H9 (cell line): ENCODE measurements at regions not wholly inside any gene's neighbourhood (a gene's known extent, or its start where the extent isn't known, plus 50 kb on each side); places are given as distances from the start of the nearest gene placed in this dataset.

Experiments
- DNase-seq: peaks from one replicate; pipeline ENCODE4 v3.0.0-alpha.2; 2017
- H2AFZ ChIP-seq: one replicate; pipeline ENCODE4 v1.6.1; 2013; ENCODE audit warnings: mild to moderate bottlenecking, low read length, control low read depth, moderate library complexity
- H2AK5ac ChIP-seq: 2 replicates; pipeline ENCODE4 v1.6.1; 2013; ENCODE audit warnings: low read length, control low read depth, mixed read lengths; ENCODE audit not compliant: insufficient read length
- H2BK120ac ChIP-seq: one replicate; pipeline ENCODE4 v1.6.1; 2013; ENCODE audit warnings: low read depth, mild to moderate bottlenecking, low read length, control low read depth, inconsistent platforms; ENCODE audit not compliant: poor library complexity, severe bottlenecking
- H2BK12ac ChIP-seq: 2 replicates; pipeline ENCODE4 v1.6.1; 2013; ENCODE audit warnings: low read length, control low read depth, mixed read lengths, low read depth; ENCODE audit not compliant: insufficient read length
- H2BK15ac ChIP-seq: 2 replicates; pipeline ENCODE4 v1.6.1; 2013; ENCODE audit warnings: low read depth, low read length, control low read depth
- H2BK20ac ChIP-seq: one replicate; pipeline ENCODE4 v1.6.1; 2013; ENCODE audit warnings: low read depth, mild to moderate bottlenecking, low read length, control low read depth, inconsistent platforms; ENCODE audit not compliant: poor library complexity, severe bottlenecking
- H2BK5ac ChIP-seq: 2 replicates; pipeline ENCODE4 v1.6.1; 2013; ENCODE audit warnings: low read length, control low read depth, mixed read lengths; ENCODE audit not compliant: insufficient read length
- H3K14ac ChIP-seq: 2 replicates; pipeline ENCODE4 v1.6.1; 2013; ENCODE audit warnings: low read length, control low read depth; ENCODE audit not compliant: insufficient read depth
- H3K18ac ChIP-seq: 2 replicates; pipeline ENCODE4 v1.6.1; 2013; ENCODE audit warnings: low read depth, mild to moderate bottlenecking, mixed read lengths, low read length, control low read depth; ENCODE audit not compliant: insufficient read length
- H3K23ac ChIP-seq: 2 replicates; pipeline ENCODE4 v1.6.1; 2013; ENCODE audit warnings: low read length, control low read depth, mixed read lengths, low read depth; ENCODE audit not compliant: insufficient read length
- H3K23me2 ChIP-seq: 2 replicates; pipeline ENCODE4 v1.6.1; 2013; ENCODE audit warnings: low read depth, mild to moderate bottlenecking, mixed read lengths, low read length, control low read depth; ENCODE audit not compliant: insufficient read length, poor library complexity, severe bottlenecking
- H3K27ac ChIP-seq: 2 replicates; pipeline ENCODE4 v1.5.1; 2013; ENCODE audit warnings: low read length, control low read depth, mixed read lengths, low read depth; ENCODE audit not compliant: insufficient read length
- H3K27me3 ChIP-seq: 2 replicates; pipeline ENCODE4 v1.6.1; 2013; ENCODE audit warnings: low read length, control low read depth, inconsistent platforms; ENCODE audit not compliant: insufficient read depth
- H3K4ac ChIP-seq: 2 replicates; pipeline ENCODE4 v1.6.1; 2013; ENCODE audit warnings: low read depth, mild to moderate bottlenecking, control low read depth, inconsistent platforms, low read length, moderate library complexity
- H3K4me1 ChIP-seq: 2 replicates; pipeline ENCODE4 v1.6.1; 2013; ENCODE audit warnings: low read length, control low read depth, inconsistent platforms; ENCODE audit not compliant: insufficient read depth
- H3K4me2 ChIP-seq: 2 replicates; pipeline ENCODE4 v1.6.1; 2013; ENCODE audit warnings: low read length, control low read depth, mixed read lengths; ENCODE audit not compliant: insufficient read length, insufficient read depth
- H3K56ac ChIP-seq: 2 replicates; pipeline ENCODE4 v1.6.1; 2013; ENCODE audit warnings: low read depth, mild to moderate bottlenecking, mixed read lengths, low read length, control low read depth; ENCODE audit not compliant: insufficient read length
- H3K79me1 ChIP-seq: 2 replicates; pipeline ENCODE4 v1.6.1; 2013; ENCODE audit warnings: low read depth, mild to moderate bottlenecking, moderate library complexity, low read length, control low read depth, inconsistent platforms; ENCODE audit not compliant: insufficient read depth, poor library complexity, severe bottlenecking
- H3K79me2 ChIP-seq: 2 replicates; pipeline ENCODE4 v1.6.1; 2013; ENCODE audit warnings: low read length, control low read depth, inconsistent platforms; ENCODE audit not compliant: insufficient read depth
- H3K9ac ChIP-seq: 2 replicates; pipeline ENCODE4 v1.6.1; 2013; ENCODE audit warnings: low read length, control low read depth, mixed read lengths; ENCODE audit not compliant: insufficient read length; ENCODE audit errors: extremely low read depth
- H3K9me3 ChIP-seq: one replicate; pipeline ENCODE4 v1.6.1; 2013; ENCODE audit warnings: low read depth, low read length, inconsistent platforms; ENCODE audit not compliant: control insufficient read depth
- H3T11ph ChIP-seq: one replicate; pipeline ENCODE4 v1.6.1; 2013; ENCODE audit warnings: mild to moderate bottlenecking, low read length, control low read depth, inconsistent platforms
- H4K20me1 ChIP-seq: one replicate; pipeline ENCODE4 v1.6.1; 2013; ENCODE audit not compliant: control insufficient read depth, insufficient read length, insufficient read depth
- H4K5ac ChIP-seq: 2 replicates; pipeline ENCODE4 v1.6.1; 2013; ENCODE audit warnings: low read depth, mild to moderate bottlenecking, mixed read lengths, low read length, control low read depth; ENCODE audit not compliant: insufficient read length
- H4K8ac ChIP-seq: replicated peaks from 2 replicates; pipeline ENCODE4 v1.6.1; 2013; ENCODE audit warnings: low read length, control low read depth, mixed read lengths, low read depth; ENCODE audit not compliant: insufficient read length
- H4K91ac ChIP-seq: 2 replicates; pipeline ENCODE4 v1.6.1; 2013; ENCODE audit warnings: low read depth, mild to moderate bottlenecking, moderate library complexity, mixed read lengths, low read length, control low read depth; ENCODE audit not compliant: insufficient read length
- H3K27ac Mint-ChIP-seq, 3 experiments: 2 replicates in 2 of 3; 3 replicates in 1 of 3; pipeline ENCODE4 v1.8.0; 2020 to 2021; ENCODE audit warnings: mixed read lengths in 3 of 3, mild to moderate bottlenecking in 1 of 3, moderate library complexity in 1 of 3
- H3K27me3 Mint-ChIP-seq: 2 replicates; pipeline ENCODE4 v1.8.0; 2021; ENCODE audit warnings: low read depth, mild to moderate bottlenecking, moderate library complexity, mixed read lengths
- H3K36me3 Mint-ChIP-seq, 3 experiments: 2 replicates in 2 of 3; 3 replicates in 1 of 3; pipeline ENCODE4 v1.8.0; 2020 to 2021; ENCODE audit warnings: low read depth in 3 of 3, mixed read lengths in 3 of 3; ENCODE audit not compliant: insufficient read depth in 1 of 3
- H3K4me1 Mint-ChIP-seq, 2 experiments: 2 replicates each; pipeline ENCODE4 v1.8.0; 2020; ENCODE audit warnings: mixed read lengths in 2 of 2
- H3K4me3 Mint-ChIP-seq, 2 experiments: 2 replicates in 1 of 2; 3 replicates in 1 of 2; pipeline ENCODE4 v1.8.0; 2020 to 2021; ENCODE audit warnings: mild to moderate bottlenecking in 2 of 2, mixed read lengths in 2 of 2, moderate library complexity in 1 of 2
- H3K9me3 Mint-ChIP-seq, 2 experiments: 2 replicates in 1 of 2; 3 replicates in 1 of 2; pipeline ENCODE4 v1.8.0; 2020; ENCODE audit warnings: mild to moderate bottlenecking in 2 of 2, mixed read lengths in 2 of 2, moderate library complexity in 1 of 2
- WGBS: extraction: QIAGEN DNeasy Blood & Tissue Kit; methylation state at CpG from one replicate; pipeline ENCODE4 v1.1.7; 2013; ENCODE audit warnings: missing lambda C conversion rate, low lambda C conversion rate, mixed read lengths; ENCODE audit not compliant: insufficient read length; ENCODE audit errors: extremely low coverage; 5-methylcytosine and 5-hydroxymethylcytosine counted together
- TF ChIP-seq, protein P1 (sequence below): fragments of 200-600 bp; sonication (generic); conservative IDR thresholded peaks from 3 replicates; pipeline ENCODE4 v1.8.0; 2021; ENCODE audit warnings: antibody characterized with exemption, mild to moderate bottlenecking

DNA sequence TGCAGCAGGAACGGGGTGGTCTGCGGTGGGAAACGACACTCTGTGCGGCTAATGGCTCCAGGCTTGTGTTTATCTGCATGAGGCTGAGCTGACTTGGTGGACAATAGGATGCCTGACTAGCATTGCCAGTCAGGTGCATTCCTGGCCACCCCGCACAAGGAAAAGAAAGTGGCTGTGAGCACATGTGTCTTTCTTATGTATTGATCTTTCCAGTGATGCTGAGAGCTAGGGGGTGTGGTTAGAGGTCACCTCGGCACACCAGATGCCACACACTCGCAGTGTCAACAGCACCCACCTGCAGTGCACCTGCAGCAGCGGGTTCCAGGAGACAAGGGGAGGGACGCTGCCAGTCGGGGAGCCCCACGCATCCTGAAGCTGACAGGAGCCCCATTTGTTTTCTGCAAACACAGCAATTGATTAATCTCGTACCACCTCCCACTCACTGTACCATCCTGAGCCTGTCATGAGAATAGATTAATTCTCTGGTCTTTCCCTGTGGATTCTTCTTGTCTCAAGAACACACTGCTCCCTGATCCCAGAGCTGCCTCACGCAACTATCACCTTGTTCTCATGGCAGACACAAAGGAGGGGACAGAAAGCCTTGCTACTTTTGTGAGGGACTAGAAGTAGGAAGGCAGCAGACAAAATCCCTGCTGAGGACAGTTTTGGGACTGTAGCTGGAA, 251.7 kb upstream of the WWC1 start:
- Mint-ChIP-seq H3K27me3 (peaks cover 2% of the 10 kb centered on the region; the same call in 1 of the 2 replicates), H3K4me3 (no peak overlapping the region), H3K27ac (no peak overlapping the region), H3K36me3 (no peaks in the 10 kb centered on the region), H3K4me1 (peaks cover 20 to 22% of the 10 kb centered on the region in 2 experiments), H3K9me3 (no peaks in the 10 kb centered on the region)
- Histone ChIP-seq H4K8ac (no peak overlapping the region), H2BK120ac (no peak overlapping the region), H3K27ac (no peak overlapping the region), H4K20me1 (no peaks in the 10 kb centered on the region), H3K23ac (no peak overlapping the region), H3K4ac (no peak overlapping the region), H3K79me1 (no peaks in the 10 kb centered on the region), H3K4me1 (no peaks in the 10 kb centered on the region), H2BK5ac (no peak overlapping the region), H4K5ac (no peak overlapping the region), H2BK12ac (no peak overlapping the region), H4K91ac (no peak overlapping the region), H3K27me3 (no peaks in the 10 kb centered on the region), H3K9ac (no peak overlapping the region), H2AK5ac (no peak overlapping the region), H2BK15ac (no peak overlapping the region), H3K4me2 (no peak overlapping the region), H2BK20ac (no peak overlapping the region), H3K18ac (no peak overlapping the region), H3K9me3 (no peaks in the 10 kb centered on the region), H3K14ac (no peak overlapping the region; the same call in 1 of the 2 replicates), H3T11ph (no peak overlapping the region), H3K23me2 (no peaks in the 10 kb centered on the region), H3K56ac (no peak overlapping the region), H2AFZ (no peak overlapping the region), H3K79me2 (no peaks in the 10 kb centered on the region)
- no CpG with 5 or more reads among the region's 13 CpGs for WGBS
- no peak for DNase-seq
- TF ChIP-seq, protein P1, sequence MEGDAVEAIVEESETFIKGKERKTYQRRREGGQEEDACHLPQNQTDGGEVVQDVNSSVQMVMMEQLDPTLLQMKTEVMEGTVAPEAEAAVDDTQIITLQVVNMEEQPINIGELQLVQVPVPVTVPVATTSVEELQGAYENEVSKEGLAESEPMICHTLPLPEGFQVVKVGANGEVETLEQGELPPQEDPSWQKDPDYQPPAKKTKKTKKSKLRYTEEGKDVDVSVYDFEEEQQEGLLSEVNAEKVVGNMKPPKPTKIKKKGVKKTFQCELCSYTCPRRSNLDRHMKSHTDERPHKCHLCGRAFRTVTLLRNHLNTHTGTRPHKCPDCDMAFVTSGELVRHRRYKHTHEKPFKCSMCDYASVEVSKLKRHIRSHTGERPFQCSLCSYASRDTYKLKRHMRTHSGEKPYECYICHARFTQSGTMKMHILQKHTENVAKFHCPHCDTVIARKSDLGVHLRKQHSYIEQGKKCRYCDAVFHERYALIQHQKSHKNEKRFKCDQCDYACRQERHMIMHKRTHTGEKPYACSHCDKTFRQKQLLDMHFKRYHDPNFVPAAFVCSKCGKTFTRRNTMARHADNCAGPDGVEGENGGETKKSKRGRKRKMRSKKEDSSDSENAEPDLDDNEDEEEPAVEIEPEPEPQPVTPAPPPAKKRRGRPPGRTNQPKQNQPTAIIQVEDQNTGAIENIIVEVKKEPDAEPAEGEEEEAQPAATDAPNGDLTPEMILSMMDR: no peak
